ENCODE measurements at regions not wholly inside any gene's neighbourhood (a gene's known extent, or its start where the extent isn't known, plus 50 kb on each side); places are given as distances from the start of the nearest gene placed in this dataset.

DNA sequence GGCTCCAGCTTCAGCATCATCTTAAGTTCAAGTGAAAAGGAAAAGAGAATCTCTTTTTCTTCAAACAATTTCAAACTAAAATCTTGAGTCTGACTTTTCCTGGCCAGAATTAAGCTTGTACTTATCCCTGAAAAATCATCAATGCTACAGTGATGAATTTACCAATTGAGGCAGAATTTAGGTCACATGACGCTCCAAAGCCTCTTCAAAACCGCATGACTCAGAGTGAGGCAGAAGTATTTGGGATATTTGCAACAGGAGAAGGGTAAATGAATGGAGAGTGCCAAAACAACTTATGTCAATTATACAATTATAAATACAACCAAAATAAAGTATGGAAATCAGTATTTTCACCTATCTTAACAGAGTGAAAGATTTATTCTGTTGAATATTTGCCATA is 515.5 kb downstream of the COL12A1 start:
- Histone ChIP-seq H3K27me3 (replicated peaks in 1 of 4; ENCODE audit: control extremely low read depth in 1 of 4, control insufficient read depth in 3 of 4, insufficient read depth in 4 of 4, low read length in 3 of 4) (no peaks in the 10 kb centered on the region), H3K9me3 (ENCODE audit: control extremely low read depth in 1 of 3, control insufficient read depth in 2 of 3, insufficient read depth in 1 of 3, low read length in 2 of 3) (no peaks in the 10 kb centered on the region), H3K4me3 (ENCODE audit: control extremely low read depth in 1 of 5, extremely low read depth in 1 of 5, insufficient read depth in 1 of 5, low read depth in 2 of 5, low read length in 4 of 5) (no peak overlapping the region), H3K9ac (ENCODE audit: low read length) (no peak overlapping the region), H3K27ac (ENCODE audit: low read length in 2 of 2) (no peak overlapping the region), H3K36me3 (replicated peaks in 1 of 2; ENCODE audit: control extremely low read depth in 1 of 2, control insufficient read depth in 1 of 2, extremely low read depth in 1 of 2, insufficient read depth in 2 of 2, low read length in 1 of 2) (no peaks in the 10 kb centered on the region), H3K79me2 (ENCODE audit: control insufficient read depth, insufficient read depth, low read length) (no peaks in the 10 kb centered on the region), H3K4me1 (ENCODE audit: control insufficient read depth in 2 of 2, insufficient read depth in 2 of 2, low read length in 2 of 2) (no peaks in the 10 kb centered on the region), H2AFZ (ENCODE audit: insufficient read depth, low read depth, low read length, poor library complexity, severe bottlenecking) (no peak overlapping the region), H4K20me1 (ENCODE audit: control insufficient read depth, insufficient read depth, low read length, poor library complexity, severe bottlenecking) (no peaks in the 10 kb centered on the region), H3K4me2 (replicated peaks; ENCODE audit: low read depth, low read length, poor library complexity, severe bottlenecking) (no peak overlapping the region)
- no peak overlapping the region for H3K27ac Mint-ChIP-seq
- TF ChIP-seq CTCF (IDR thresholded peaks at IDR 0.05) = no peak
- no peak for TF ChIP-seq EZH2 (IDR thresholded peaks at IDR 0.05; ENCODE audit: borderline replicate concordance, insufficient read depth, low read depth, low read length, poor library complexity, severe bottlenecking)
- no CpG with 5 or more reads among the region's 2 CpGs for WGBS (ENCODE audit: insufficient coverage)
- ATAC-seq (ENCODE audit: low read depth) (no peak), DNase-seq (no peak)
- H3K4me3 Mint-ChIP-seq = no peak overlapping the region
- no peaks in the 10 kb centered on the region for H3K4me1 Mint-ChIP-seq
- intact Hi-C loops (cut with micrococcal nuclease) = no loop called here
- ChIA-PET POLR2A (no interaction called here), CTCF (no interaction called here)
- peaks cover 2% of the 10 kb centered on the region for H3K9me3 Mint-ChIP-seq (ENCODE audit: insufficient read depth)
- no peaks in the 10 kb centered on the region for H3K27me3 Mint-ChIP-seq

- WGBS (ENCODE audit: insufficient coverage) = 100% methylated on average over 1 of the region's 2 CpGs
- no peak overlapping the region for H3K27ac ChIP-seq (ENCODE audit: low read length in 2 of 2)
- no peak overlapping the region for H3K4me2 ChIP-seq (replicated peaks; ENCODE audit: low read depth, low read length, poor library complexity, severe bottlenecking)
- H3K4me3 ChIP-seq (ENCODE audit: control extremely low read depth in 1 of 5, extremely low read depth in 1 of 5, insufficient read depth in 1 of 5, low read depth in 2 of 5, low read length in 4 of 5) = no peak overlapping the region
- no peaks in the 10 kb centered on the region for H3K36me3 ChIP-seq (replicated peaks in 1 of 2; ENCODE audit: control extremely low read depth in 1 of 2, control insufficient read depth in 1 of 2, extremely low read depth in 1 of 2, insufficient read depth in 2 of 2, low read length in 1 of 2)
- no peaks in the 10 kb centered on the region for H3K4me1 ChIP-seq (ENCODE audit: control insufficient read depth in 2 of 2, insufficient read depth in 2 of 2, low read length in 2 of 2)
- H3K27me3 ChIP-seq (replicated peaks in 1 of 4; ENCODE audit: control extremely low read depth in 1 of 4, control insufficient read depth in 3 of 4, insufficient read depth in 4 of 4, low read length in 3 of 4) = no peaks in the 10 kb centered on the region
- no peak overlapping the region for H2AFZ ChIP-seq (ENCODE audit: insufficient read depth, low read depth, low read length, poor library complexity, severe bottlenecking)
- Mint-ChIP-seq H3K9me3 (ENCODE audit: insufficient read depth) (peaks cover 2% of the 10 kb centered on the region), H3K27me3 (no peaks in the 10 kb centered on the region), H3K4me1 (no peaks in the 10 kb centered on the region), H3K4me3 (no peak overlapping the region), H3K27ac (no peak overlapping the region)
- intact Hi-C loops (cut with micrococcal nuclease) = no loop called here
- CTCF ChIA-PET = no interaction called here
- DNase-seq = no peak
- no peak for ATAC-seq (ENCODE audit: low read depth)
- no peak for TF ChIP-seq EZH2 (IDR thresholded peaks at IDR 0.05; ENCODE audit: borderline replicate concordance, insufficient read depth, low read depth, low read length, poor library complexity, severe bottlenecking)
- TF ChIP-seq CTCF (IDR thresholded peaks at IDR 0.05) = no peak
- POLR2A ChIA-PET = no interaction called here
- no peaks in the 10 kb centered on the region for H4K20me1 ChIP-seq (ENCODE audit: control insufficient read depth, insufficient read depth, low read length, poor library complexity, severe bottlenecking)
- no peaks in the 10 kb centered on the region for H3K79me2 ChIP-seq (ENCODE audit: control insufficient read depth, insufficient read depth, low read length)
- peaks cover 0 to 3% (median 0%) of the 10 kb centered on the region in 3 donors for H3K9me3 ChIP-seq (ENCODE audit: control extremely low read depth in 1 of 3, control insufficient read depth in 2 of 3, insufficient read depth in 1 of 3, low read length in 2 of 3)
- H3K9ac ChIP-seq (ENCODE audit: low read length) = no peak overlapping the region
Measured at GRCh38 chr6:74689601-74690000, 516.3 kb downstream of the COL12A1 start.
